OCI-LY1 (cell line): ENCODE measurements at regions not wholly inside any gene's neighbourhood (a gene's known extent, or its start where the extent isn't known, plus 50 kb on each side); places are given as distances from the start of the nearest gene placed in this dataset.

ENCODE experiments used
- H2AFZ ChIP-seq: fragments of 200-600 bp; sonication (generic), shearing (Covaris generic); 2 replicates; pipeline ENCODE4 v1.6.0; 2014; ENCODE audit warnings: antibody characterized with exemption, mild to moderate bottlenecking, low read length
- H3F3A ChIP-seq: fragments of 200-600 bp; sonication (generic), shearing (Covaris generic); 2 replicates; pipeline ENCODE4 v1.6.0; 2014; ENCODE audit warnings: mild to moderate bottlenecking, antibody characterized with exemption, low read length, moderate library complexity; ENCODE audit not compliant: insufficient read depth
- H3K27ac ChIP-seq: fragments of 200-600 bp; sonication (generic); 2 replicates; pipeline ENCODE4 v1.5.1; 2014; ENCODE audit warnings: low read length, mixed run types, mild to moderate bottlenecking, low read depth; ENCODE audit not compliant: poor library complexity, severe bottlenecking
- H3K27me3 ChIP-seq: fragments of 200-600 bp; sonication (generic); 2 replicates; pipeline ENCODE4 v1.6.0; 2014; ENCODE audit warnings: antibody characterized with exemption, mild to moderate bottlenecking, low read length, moderate library complexity; ENCODE audit not compliant: insufficient read depth
- H3K36me3 ChIP-seq: fragments of 200-600 bp; sonication (generic); 2 replicates; pipeline ENCODE4 v1.6.1; 2014; ENCODE audit warnings: mild to moderate bottlenecking, antibody characterized with exemption, low read length, moderate library complexity, mixed read lengths; ENCODE audit not compliant: insufficient read depth
- H3K4me1 ChIP-seq: fragments of 200-600 bp; sonication (generic); 2 replicates; pipeline ENCODE4 v1.5.1; 2014; ENCODE audit warnings: mild to moderate bottlenecking, low read length, moderate library complexity; ENCODE audit not compliant: insufficient read depth, severe bottlenecking
- H3K4me2 ChIP-seq: fragments of 200-600 bp; sonication (generic), shearing (Covaris generic); 2 replicates; pipeline ENCODE4 v1.6.1; 2014; ENCODE audit warnings: low read length
- H3K4me3 ChIP-seq: fragments of 200-600 bp; sonication (generic); 2 replicates; pipeline ENCODE4 v1.5.1; 2014; ENCODE audit warnings: low read length, low read depth, mild to moderate bottlenecking, mixed read lengths; ENCODE audit not compliant: poor library complexity, severe bottlenecking
- H3K79me2 ChIP-seq: fragments of 200-600 bp; shearing (Covaris generic); 2 replicates; pipeline ENCODE4 v1.6.1; 2016; ENCODE audit warnings: mixed run types, low read length, mixed read lengths; ENCODE audit not compliant: insufficient read depth
- H3K9ac ChIP-seq: fragments of 200-600 bp; sonication (generic), shearing (Covaris generic); 2 replicates; pipeline ENCODE4 v1.6.1; 2014; ENCODE audit warnings: mild to moderate bottlenecking, low read length, mixed read lengths
- H3K9me2 ChIP-seq: fragments of 200-600 bp; sonication (generic), shearing (Covaris generic); 2 replicates; pipeline ENCODE4 v1.6.1; 2014; ENCODE audit warnings: low read depth, mild to moderate bottlenecking, low read length, mixed read lengths
- H3K9me3 ChIP-seq: fragments of 200-600 bp; shearing (Covaris generic); 2 replicates; pipeline ENCODE4 v1.6.1; 2014; ENCODE audit warnings: low read length, mixed read lengths
- H4K20me1 ChIP-seq: fragments of 200-600 bp; sonication (generic), shearing (Covaris generic); 2 replicates; pipeline ENCODE4 v1.6.0; 2016; ENCODE audit warnings: mild to moderate bottlenecking, low read length; ENCODE audit not compliant: insufficient read depth
- EZH2 ChIP-seq: fragments of 200-600 bp; sonication (generic), shearing (Covaris generic); IDR thresholded peaks from 2 replicates; pipeline ENCODE4 v1.8.0; 2017; ENCODE audit warnings: borderline replicate concordance, mixed run types, mild to moderate bottlenecking, antibody characterized with exemption, low read length, moderate library complexity, mixed read lengths
- TF ChIP-seq, protein P1 (sequence below): fragments of 200-600 bp; sonication (generic), shearing (Covaris generic); IDR thresholded peaks from 2 replicates; pipeline ENCODE4 v1.5.1; 2017; ENCODE audit warnings: mild to moderate bottlenecking, antibody characterized with exemption, low read length, moderate library complexity, mixed read lengths

DNA sequence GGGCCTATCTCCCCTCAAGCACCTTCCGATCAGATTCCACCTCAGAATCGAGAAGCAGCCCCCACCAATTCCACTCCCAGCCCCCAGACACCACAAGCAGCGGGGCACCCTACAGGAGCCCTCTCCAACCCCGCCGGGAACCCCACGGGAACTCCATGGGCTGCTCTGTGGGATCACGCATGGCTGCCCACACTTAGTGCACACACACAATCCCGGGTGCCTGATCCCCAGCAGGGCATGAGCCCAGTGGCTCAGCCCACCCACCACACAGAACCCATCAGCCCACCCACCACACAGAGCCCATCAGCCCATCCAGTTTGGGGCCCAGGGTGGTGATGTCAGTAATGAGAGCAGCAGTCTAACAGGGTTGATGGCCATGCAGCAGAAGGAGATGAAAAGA is 141.6 kb upstream of the LINGO1 start:
- no peak overlapping the region for H3K27ac ChIP-seq
- H3K9ac ChIP-seq = no peak overlapping the region
- no peaks in the 10 kb centered on the region for H4K20me1 ChIP-seq
- H3K36me3 ChIP-seq = no peaks in the 10 kb centered on the region
- no peaks in the 10 kb centered on the region for H3K9me3 ChIP-seq
- no peaks in the 10 kb centered on the region for H3K4me1 ChIP-seq
- no peak overlapping the region for H3K4me3 ChIP-seq
- no peaks in the 10 kb centered on the region for H3K79me2 ChIP-seq
- no peak overlapping the region for H3K4me2 ChIP-seq
- TF ChIP-seq EZH2 = no peak
- TF ChIP-seq, protein P1, sequence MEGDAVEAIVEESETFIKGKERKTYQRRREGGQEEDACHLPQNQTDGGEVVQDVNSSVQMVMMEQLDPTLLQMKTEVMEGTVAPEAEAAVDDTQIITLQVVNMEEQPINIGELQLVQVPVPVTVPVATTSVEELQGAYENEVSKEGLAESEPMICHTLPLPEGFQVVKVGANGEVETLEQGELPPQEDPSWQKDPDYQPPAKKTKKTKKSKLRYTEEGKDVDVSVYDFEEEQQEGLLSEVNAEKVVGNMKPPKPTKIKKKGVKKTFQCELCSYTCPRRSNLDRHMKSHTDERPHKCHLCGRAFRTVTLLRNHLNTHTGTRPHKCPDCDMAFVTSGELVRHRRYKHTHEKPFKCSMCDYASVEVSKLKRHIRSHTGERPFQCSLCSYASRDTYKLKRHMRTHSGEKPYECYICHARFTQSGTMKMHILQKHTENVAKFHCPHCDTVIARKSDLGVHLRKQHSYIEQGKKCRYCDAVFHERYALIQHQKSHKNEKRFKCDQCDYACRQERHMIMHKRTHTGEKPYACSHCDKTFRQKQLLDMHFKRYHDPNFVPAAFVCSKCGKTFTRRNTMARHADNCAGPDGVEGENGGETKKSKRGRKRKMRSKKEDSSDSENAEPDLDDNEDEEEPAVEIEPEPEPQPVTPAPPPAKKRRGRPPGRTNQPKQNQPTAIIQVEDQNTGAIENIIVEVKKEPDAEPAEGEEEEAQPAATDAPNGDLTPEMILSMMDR = no peak
- H3K9me2 ChIP-seq = no peaks in the 10 kb centered on the region
- H3F3A ChIP-seq = no peaks in the 10 kb centered on the region
- H2AFZ ChIP-seq = no peak overlapping the region
- H3K27me3 ChIP-seq = no peaks in the 10 kb centered on the region; the same call in 1 of the 2 replicates

DNA sequence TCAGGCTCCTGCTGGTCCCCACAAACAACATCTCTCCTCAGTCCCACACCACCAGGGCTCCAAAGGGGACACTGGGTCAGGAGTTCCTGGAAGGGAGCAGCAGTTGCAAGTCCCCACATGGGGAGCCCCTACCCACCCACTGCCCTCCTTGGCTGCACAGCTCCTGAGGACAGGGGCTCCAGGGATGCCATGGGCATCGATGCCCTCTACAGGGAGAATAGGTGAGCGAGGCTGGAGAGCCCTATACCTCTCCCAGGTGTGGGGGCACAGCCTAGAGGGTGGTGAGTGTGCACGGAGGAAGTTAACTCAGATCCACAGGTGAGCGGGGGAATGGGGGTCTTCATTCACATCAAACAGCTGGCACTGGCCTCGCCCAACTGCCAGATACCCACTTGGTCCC is 141.2 kb upstream of the LINGO1 start:
- no peaks in the 10 kb centered on the region for H3K9me2 ChIP-seq

DNA sequence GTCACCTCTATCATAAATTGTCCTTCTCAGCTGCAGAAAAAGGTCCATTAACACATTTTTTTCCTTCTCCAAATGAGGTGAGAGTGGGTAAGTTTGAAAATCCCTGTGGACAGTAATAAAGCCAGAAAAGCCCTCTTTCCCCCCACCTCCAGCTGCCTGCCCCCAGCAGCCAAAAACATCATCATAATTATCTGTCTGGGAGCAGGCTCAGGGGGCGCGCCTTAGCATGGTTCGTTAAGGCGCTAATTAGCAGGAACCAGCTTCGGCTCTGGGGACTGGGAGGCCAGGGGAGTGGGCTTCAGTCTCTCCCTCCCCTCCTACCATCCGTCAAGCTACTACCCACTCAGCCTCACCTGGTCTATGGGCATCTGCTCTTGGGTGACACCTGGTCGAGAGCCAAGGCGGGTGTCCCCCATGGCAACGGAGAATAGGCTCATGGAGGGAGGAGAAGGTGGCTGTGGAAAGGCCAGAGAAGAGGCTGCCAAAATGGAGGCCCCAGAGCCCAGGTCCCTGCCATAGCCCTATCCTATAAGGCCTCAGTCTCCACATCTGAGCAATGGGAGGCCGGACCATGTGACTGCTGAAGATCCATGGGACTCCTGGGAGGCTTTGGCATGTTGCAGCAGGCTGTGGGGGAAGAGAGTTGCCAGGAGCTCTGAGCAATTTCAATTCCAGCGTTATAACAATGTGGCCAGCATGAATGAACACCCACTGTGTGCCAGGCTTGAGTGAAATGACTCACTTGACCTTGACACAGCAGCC is 140.1 kb upstream of the LINGO1 start:
- H3K9me2 ChIP-seq = no peaks in the 10 kb centered on the region
- no peaks in the 10 kb centered on the region for H3K4me1 ChIP-seq
- H3K27ac ChIP-seq = no peak overlapping the region
- H3K36me3 ChIP-seq = no peaks in the 10 kb centered on the region
- no peaks in the 10 kb centered on the region for H3F3A ChIP-seq
- no peak overlapping the region for H3K4me2 ChIP-seq
- no peak overlapping the region for H2AFZ ChIP-seq
- TF ChIP-seq, protein P1 = no peak
- no peak for TF ChIP-seq EZH2
- H4K20me1 ChIP-seq = no peaks in the 10 kb centered on the region
- H3K9me3 ChIP-seq = no peaks in the 10 kb centered on the region
- H3K79me2 ChIP-seq = no peaks in the 10 kb centered on the region
- H3K9ac ChIP-seq = no peak overlapping the region
- H3K27me3 ChIP-seq = no peaks in the 10 kb centered on the region; the same call in 1 of the 2 replicates
- no peak overlapping the region for H3K4me3 ChIP-seq

More for the DNA sequence above, 141.2 kb upstream of the LINGO1 start:
- Histone ChIP-seq H3K36me3 (no peaks in the 10 kb centered on the region), H3K4me3 (no peak overlapping the region), H3F3A (no peaks in the 10 kb centered on the region), H3K79me2 (no peaks in the 10 kb centered on the region), H3K4me2 (no peak overlapping the region), H3K9ac (no peak overlapping the region), H3K27me3 (no peaks in the 10 kb centered on the region; the same call in 1 of the 2 replicates), H3K27ac (no peak overlapping the region), H4K20me1 (no peaks in the 10 kb centered on the region), H3K4me1 (no peaks in the 10 kb centered on the region), H2AFZ (no peak overlapping the region), H3K9me3 (no peaks in the 10 kb centered on the region)
- TF ChIP-seq, protein P1 = no peak
- TF ChIP-seq EZH2 = no peak
